ENCODE measurements at regions not wholly inside any gene's neighbourhood (a gene's known extent, or its start where the extent isn't known, plus 50 kb on each side); places are given as distances from the start of the nearest gene placed in this dataset.

DNA sequence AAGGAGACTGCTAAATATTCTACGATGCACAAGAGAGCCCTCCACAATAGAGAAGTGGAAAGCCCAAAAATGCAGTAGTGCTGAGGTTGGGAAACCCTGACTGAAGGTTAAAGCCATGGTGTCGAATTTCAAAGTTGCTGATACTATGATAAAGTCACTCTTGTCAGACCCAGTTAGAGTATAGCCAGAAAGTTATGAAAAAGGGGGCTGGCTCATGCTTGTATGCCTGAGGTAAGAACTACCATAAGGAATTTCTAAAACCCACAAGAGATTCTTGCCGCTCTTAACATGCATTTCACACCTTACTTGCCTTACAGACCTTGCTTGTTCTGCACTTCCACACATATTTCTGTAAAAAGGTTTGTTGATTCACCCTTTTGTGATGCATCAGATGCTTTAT lies 184.6 kb downstream of the SLC6A15 start:
- Histone ChIP-seq H3K27ac (no peak overlapping the region), H3K4me3 (no peak overlapping the region), H3K4me1 (no peaks in the 10 kb centered on the region), H3K36me3 (no peaks in the 10 kb centered on the region), H3K9me3 (no peaks in the 10 kb centered on the region), H3K27me3 (no peaks in the 10 kb centered on the region)
- intact Hi-C loops (cut with DNase I) = no loop called here
- WGBS (ENCODE audit: insufficient coverage, low coverage, low lambda C conversion rate, missing lambda C conversion rate) = 18% methylated on average over 3 of the region's 3 CpGs
- DNase-seq = no peak
- TF ChIP-seq POLR2A (IDR thresholded peaks at IDR 0.05) = no peak
- no peak for TF ChIP-seq CTCF (IDR thresholded peaks at IDR 0.05)
- ATAC-seq = no peak

GRCh38 chr12:84726780-84727179 lies 185.8 kb downstream of the SLC6A15 start:
- DNase-seq = no peak
- no peak for ATAC-seq
- Histone ChIP-seq H3K4me3 (no peak overlapping the region), H3K9me3 (no peaks in the 10 kb centered on the region), H3K27me3 (no peaks in the 10 kb centered on the region), H3K4me1 (no peaks in the 10 kb centered on the region), H3K27ac (no peak overlapping the region), H3K36me3 (no peaks in the 10 kb centered on the region)
- WGBS (ENCODE audit: insufficient coverage, low coverage, low lambda C conversion rate, missing lambda C conversion rate) = 55% methylated on average over 2 of the region's 2 CpGs
- intact Hi-C loops (cut with DNase I) = no loop called here
- TF ChIP-seq CTCF (IDR thresholded peaks at IDR 0.05) = no peak
- TF ChIP-seq POLR2A (IDR thresholded peaks at IDR 0.05) = no peak

GRCh38 chr12:84723988-84724387 lies 188.6 kb downstream of the SLC6A15 start:
- Histone ChIP-seq H3K27me3 (no peaks in the 10 kb centered on the region), H3K4me3 (no peak overlapping the region), H3K36me3 (no peaks in the 10 kb centered on the region), H3K9me3 (no peaks in the 10 kb centered on the region), H3K4me1 (no peaks in the 10 kb centered on the region), H3K27ac (no peak overlapping the region)
- whole genome bisulfite sequencing (ENCODE audit: insufficient coverage, low coverage, low lambda C conversion rate, missing lambda C conversion rate) = 37% methylated on average over 2 of the region's 2 CpGs
- ATAC-seq (no peak), DNase-seq (no peak)
- intact Hi-C loops (cut with DNase I) = no loop called here
- no peak for TF ChIP-seq CTCF (IDR thresholded peaks at IDR 0.05)
- TF ChIP-seq POLR2A (IDR thresholded peaks at IDR 0.05) = no peak

DNA sequence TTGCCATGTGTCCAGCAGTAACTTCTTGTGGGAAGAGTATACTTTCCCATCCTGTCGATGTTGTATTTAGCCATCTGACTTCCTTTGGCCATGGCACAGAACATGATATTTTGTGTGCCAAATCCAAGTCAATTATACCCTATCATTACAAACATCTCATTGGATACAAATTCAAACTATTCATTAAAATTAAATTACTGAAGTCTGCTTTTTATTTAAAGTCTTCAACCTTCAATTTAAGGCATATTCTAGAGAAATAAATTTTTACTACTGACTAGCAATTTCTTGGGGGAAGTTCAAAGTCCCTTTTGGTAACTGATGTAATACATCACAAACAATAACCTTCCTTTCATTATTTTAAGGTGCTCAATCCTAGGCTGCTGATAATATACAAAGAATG lies 192.6 kb downstream of the SLC6A15 start:
- H3K4me1 ChIP-seq = no peaks in the 10 kb centered on the region
- no peak overlapping the region for H3K4me3 ChIP-seq
- intact Hi-C loops (cut with DNase I) = no loop called here
- no peak for ATAC-seq
- 71% methylated on average over 1 of the region's 1 CpG for WGBS (ENCODE audit: insufficient coverage, low coverage, low lambda C conversion rate, missing lambda C conversion rate)
- DNase-seq = no peak
- no peaks in the 10 kb centered on the region for H3K27me3 ChIP-seq
- H3K9me3 ChIP-seq = no peaks in the 10 kb centered on the region
- H3K36me3 ChIP-seq = no peaks in the 10 kb centered on the region
- no peak for TF ChIP-seq CTCF (IDR thresholded peaks at IDR 0.05)
- no peak for TF ChIP-seq POLR2A (IDR thresholded peaks at IDR 0.05)
- no peak overlapping the region for H3K27ac ChIP-seq

- no peak for TF ChIP-seq POLR2A (IDR thresholded peaks at IDR 0.05)
- TF ChIP-seq CTCF (IDR thresholded peaks at IDR 0.05) = no peak
- H3K36me3 ChIP-seq = no peaks in the 10 kb centered on the region
- H3K9me3 ChIP-seq = no peaks in the 10 kb centered on the region
- H3K27me3 ChIP-seq = no peaks in the 10 kb centered on the region
- intact Hi-C loops (cut with DNase I) = no loop called here
- ATAC-seq (no peak), DNase-seq (no peak)
- H3K27ac ChIP-seq = no peak overlapping the region
- no peak overlapping the region for H3K4me3 ChIP-seq
- no peaks in the 10 kb centered on the region for H3K4me1 ChIP-seq
These were observed 193.7 kb downstream of the SLC6A15 start for GRCh38 chr12:84718906-84719305.

Measured in right lobe of liver (tissue), 6 donors.